Heart left ventricle (tissue), 16 donors: ENCODE measurements at regions not wholly inside any gene's neighbourhood (a gene's known extent, or its start where the extent isn't known, plus 50 kb on each side); places are given as distances from the start of the nearest gene placed in this dataset.
"Not testable (repeated sequence)": the region's sequence is repeated elsewhere in the genome, so short reads cannot be mapped to it uniquely, and the experiment has no call there.

ENCODE experiments used
- ATAC-seq, 4 donors: fragments of 200-7000 bp; cut with Tn5 transposase; one replicate each; pipeline ENCODE4 v1.9.1; 2020 to 2022; ENCODE audit warnings: moderate library complexity in 4 of 4, mild to moderate bottlenecking in 3 of 4, moderate number of reproducible peaks in 1 of 4
- DNase-seq, 5 donors: peaks; one replicate each; pipeline ENCODE4 v3.0.0-alpha.2; 2020
- H3K27ac ChIP-seq, 12 donors: fragments of 200-600 bp; sonication (generic) in 4 of 12; one replicate each; pipeline versions ENCODE4 v1.5.0 to v1.8.0; 2016 to 2022; ENCODE audit warnings: mild to moderate bottlenecking in 2 of 12
- H3K27me3 ChIP-seq, 9 donors: fragments of 200-600 bp; sonication (generic) in 2 of 9; one replicate each; pipeline versions ENCODE4 v1.5.1 to v1.8.0; 2016 to 2022; ENCODE audit warnings: mild to moderate bottlenecking in 3 of 9
- H3K36me3 ChIP-seq, 9 donors: fragments of 200-600 bp; sonication (generic) in 2 of 9; one replicate each; pipeline versions ENCODE4 v1.5.0 to v1.8.0; 2018 to 2022; ENCODE audit warnings: mild to moderate bottlenecking in 2 of 9
- H3K4me1 ChIP-seq, 12 donors: fragments of 200-600 bp; sonication (generic) in 4 of 12; one replicate each; pipeline versions ENCODE4 v1.5.0 to v1.8.0; 2016 to 2022; ENCODE audit warnings: mild to moderate bottlenecking in 3 of 12
- H3K4me3 ChIP-seq, 12 donors: fragments of 200-600 bp; sonication (generic) in 4 of 12; one replicate each; pipeline versions ENCODE4 v1.5.0 to v1.8.0; 2017 to 2022; ENCODE audit warnings: mild to moderate bottlenecking in 9 of 12, moderate library complexity in 4 of 12
- H3K9me3 ChIP-seq, 12 donors: fragments of 200-600 bp; sonication (generic) in 4 of 12; one replicate each; pipeline versions ENCODE4 v1.5.0 to v1.8.0; 2016 to 2022; ENCODE audit warnings: mild to moderate bottlenecking in 1 of 12
- POLR2A ChIP-seq, 2 donors: fragments of 450-650 bp; IDR thresholded peaks; one replicate each; pipeline ENCODE4 v1.6.1; 2017; ENCODE audit warnings: antibody characterized with exemption in 2 of 2, mild to moderate bottlenecking in 2 of 2, moderate library complexity in 2 of 2
- WGBS, 4 donors: extraction: QIAGEN DNeasy Blood & Tissue Kit in 2 of 4; methylation state at CpG; one replicate each; pipeline versions ENCODE4 v1.1.5 to v1.1.7; 2013 to 2018; 5-methylcytosine and 5-hydroxymethylcytosine counted together
- intact Hi-C, 10 donors: fragments of 100-400 bp; cut with DNase I; formaldehyde crosslinking; loops; one replicate each; pipeline versions ENCODE4 v1.11.1 to v1.14.2; 2022
- donor health status: ischemic (EF 13 %, LVEDD 7.1; RV severe dilation, severe dysfunction).
- donor health status: healthy with polysubstance abuse.
- donor health status: DM: no; HTN: yes; CAD: no.
- donor health status: DM: no; HTN: no; CAD: no.
- donor health status: ischemic (EF 25% LVEDD 6.9; RV normal size, moderate dysfunction).
- donor health status: ischemic (EF 25% LVEDD 5.7; RV mildly dilated, moderate dysfunction).
- donor health status: healthy.
- donor health status: DM: yes; HTN: yes; CAD: no.
- donor health status: ischemic (EF 35%, LVEDD 5.7; RV mildly dilated, moderate dysfunction).
- donor health status: nonischemic (EF 11% LVEDD 7.7; RV severe dilation, severe dysfunction).
- donor health status: DM: yes; HTN: yes; CAD: no.
- donor health status: PGD.
- donor health status: ischemic (EF 29% LVEDD 5.4; RV normal size, mild dysfunction).
- donor health status: nonischemic (EF 23%, LVEDD 6.1; RV moderate dilation, normal function).

DNA sequence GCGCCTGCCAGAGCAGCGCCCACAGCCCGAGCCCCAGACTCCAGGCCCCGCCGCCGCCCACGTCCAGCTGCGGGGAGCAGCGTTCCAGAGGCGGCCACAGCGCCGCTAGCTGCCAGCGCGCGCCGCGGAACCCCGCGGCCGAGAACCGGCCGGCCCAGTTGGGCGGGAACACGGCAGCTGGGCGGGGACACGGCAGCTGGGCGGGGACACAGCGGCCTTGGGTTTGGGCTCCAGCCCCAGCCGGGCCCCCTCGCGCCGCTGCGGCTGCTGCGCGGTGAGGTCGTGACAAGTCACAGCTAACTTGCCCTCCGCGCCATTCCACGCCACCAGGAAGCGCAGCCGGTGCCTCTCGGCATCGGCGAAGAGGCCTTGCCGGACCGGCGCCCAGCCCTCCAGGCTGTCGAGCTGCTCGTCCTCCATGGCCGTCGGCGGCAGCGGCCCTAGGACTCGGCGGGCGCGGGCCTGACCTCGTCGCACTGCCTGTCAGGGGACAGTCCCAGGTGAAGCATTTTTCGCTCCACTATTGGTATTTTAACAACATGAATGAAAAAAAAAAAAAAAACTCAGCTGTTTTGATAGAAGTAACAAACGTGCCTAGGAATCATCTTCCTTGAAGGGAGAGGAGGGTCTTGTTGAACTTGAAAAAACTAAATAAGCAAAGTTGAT, 56.6 kb upstream of the GOLGA8N start:
- Histone ChIP-seq H3K27ac (peak overlapping the region; percentile 75 to 90 (median 83)), H3K4me3 (peak overlapping the region; percentile 37 to 74 (median 60))
- H3K27me3 ChIP-seq, H3K9me3 ChIP-seq, H3K4me1 ChIP-seq, intact Hi-C loops, H3K36me3 ChIP-seq: not testable (repeated sequence)
- DNase-seq, result peak; percentile 15 to 80 (median 35)
- 0 to 2% (median 0%) methylated on average over 2 to 27 of the region's 61 CpGs for WGBS, 4 donors
- ATAC-seq, result peak; percentile 99 to 100 (median 99)
- TF ChIP-seq POLR2A (IDR thresholded peaks at IDR 0.05), result peak in 1 of 2 donors; percentile 18

DNA sequence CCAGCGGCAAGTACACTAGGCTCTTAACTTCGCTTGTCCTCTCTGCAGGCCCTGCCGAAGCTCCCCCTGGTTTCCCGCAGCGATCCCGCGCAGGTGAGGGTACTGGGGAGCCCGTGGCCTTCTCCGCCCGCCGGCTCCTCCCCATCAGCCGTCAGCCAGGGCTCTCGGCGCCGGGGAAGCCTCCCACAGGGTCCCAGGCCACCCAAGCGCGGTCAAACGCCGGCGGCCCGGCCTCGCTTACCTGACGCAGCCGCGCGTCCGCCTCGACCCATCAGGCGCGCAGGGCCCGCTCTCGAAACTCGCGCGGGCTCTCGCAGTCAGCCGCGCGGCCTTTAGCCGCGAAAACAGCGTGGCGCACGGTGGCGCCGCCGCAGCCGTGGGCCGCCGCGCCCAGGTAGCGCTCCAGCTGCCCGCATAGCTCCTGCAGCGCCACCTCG, 57.2 kb upstream of the GOLGA8N start:
- H3K9me3 ChIP-seq, intact Hi-C loops: not testable (repeated sequence)
- ATAC-seq, result peak in 3 of 4 donors; percentile 17 to 45 (median 24)

DNA sequence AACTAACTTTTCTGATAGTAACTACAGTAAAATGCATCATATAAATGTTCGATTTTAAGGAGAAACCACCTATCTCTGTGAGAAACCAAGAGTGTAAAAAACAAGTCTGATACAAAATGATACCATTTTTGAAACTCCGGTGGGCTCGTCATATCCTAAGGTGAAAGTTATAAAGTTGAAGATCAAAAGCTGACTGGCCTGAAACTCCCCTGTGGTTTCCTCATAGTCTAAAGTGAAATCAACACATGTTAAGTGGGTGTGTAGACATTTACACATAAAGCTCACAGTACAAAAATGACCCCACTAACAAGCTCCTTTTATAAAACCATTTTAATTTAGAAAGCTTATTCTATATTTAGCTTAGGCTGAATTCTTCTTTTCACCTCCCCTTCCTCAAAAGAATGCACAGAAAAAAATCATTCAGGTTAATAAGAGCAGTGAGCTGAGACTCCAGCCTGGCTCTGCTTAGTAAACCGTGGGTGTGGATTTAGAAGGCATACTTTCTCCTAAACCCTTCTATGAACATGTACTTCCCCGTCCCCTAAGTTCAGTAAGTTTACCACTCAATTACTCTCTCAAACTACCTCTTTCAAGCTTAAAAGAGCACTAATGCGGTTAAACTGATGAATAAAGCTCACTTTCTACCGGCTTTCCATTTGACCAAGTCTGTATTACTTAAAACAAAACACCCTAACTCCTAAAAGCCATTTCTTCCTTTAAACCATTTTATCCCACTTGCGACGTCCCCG, 57.9 kb upstream of the GOLGA8N start:
- H3K9me3 ChIP-seq, H3K4me1 ChIP-seq, H3K36me3 ChIP-seq, DNase-seq, H3K4me3 ChIP-seq, intact Hi-C loops, H3K27me3 ChIP-seq, H3K27ac ChIP-seq, ATAC-seq: not testable (repeated sequence)
- no CpG with 5 or more reads among the region's 10 CpGs for WGBS, 4 donors

More for the DNA sequence above, 57.2 kb upstream of the GOLGA8N start:
- DNase-seq, H3K27ac ChIP-seq, H3K4me1 ChIP-seq, H3K27me3 ChIP-seq, H3K36me3 ChIP-seq: not testable (repeated sequence)
- H3K4me3 ChIP-seq, result peak overlapping the region in 1 of 12 donors; percentile 56
- WGBS, 4 donors, result no CpG with 5 or more reads among the region's 55 CpGs

GRCh38 chr15:32522900-32523299, 67.5 kb upstream of the GOLGA8O start:
- H3K4me1 ChIP-seq, ATAC-seq, H3K27me3 ChIP-seq, intact Hi-C loops, H3K27ac ChIP-seq, H3K9me3 ChIP-seq, H3K4me3 ChIP-seq, DNase-seq: not testable (repeated sequence)
- peaks cover 0 to 44% (median 4%) of the 10 kb centered on the region in 9 donors for H3K36me3 ChIP-seq
- WGBS, 4 donors, result 67 to 90% (median 80%) methylated on average over 5 to 6 of the region's 6 CpGs

GRCh38 chr15:32522421-32522820, 67.0 kb upstream of the GOLGA8O start:
- intact Hi-C loops, H3K27ac ChIP-seq, H3K27me3 ChIP-seq, H3K4me3 ChIP-seq, DNase-seq, H3K9me3 ChIP-seq, ATAC-seq, H3K4me1 ChIP-seq: not testable (repeated sequence)
- H3K36me3 ChIP-seq, result peaks cover 0 to 45% (median 4%) of the 10 kb centered on the region in 9 donors
- 90 to 98% (median 95%) methylated on average over 9 of the region's 9 CpGs for WGBS, 4 donors

DNA sequence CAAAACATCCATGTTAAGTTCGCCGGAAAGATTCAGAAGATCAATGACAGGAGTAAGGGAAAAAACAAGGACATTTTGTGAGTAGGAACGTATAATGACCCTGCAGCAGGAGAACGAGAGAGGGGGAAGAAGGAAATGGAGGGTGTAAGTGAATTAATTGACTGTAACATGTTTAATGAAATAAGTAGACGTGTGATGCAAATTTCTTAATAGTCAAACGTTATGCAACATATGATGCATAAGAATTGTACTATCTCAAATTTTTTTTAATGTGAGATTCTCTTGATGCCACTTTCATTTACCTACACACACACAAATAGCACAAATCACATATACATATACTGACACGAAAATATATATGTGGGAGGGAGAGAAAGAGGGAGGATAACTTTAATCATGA, 63.5 kb upstream of the GOLGA8O start:
- H3K4me1 ChIP-seq, intact Hi-C loops, ATAC-seq, H3K27me3 ChIP-seq, H3K27ac ChIP-seq, H3K9me3 ChIP-seq, DNase-seq: not testable (repeated sequence)
- Histone ChIP-seq H3K36me3 (peaks cover 0 to 44% (median 4%) of the 10 kb centered on the region in 9 donors), H3K4me3 (peak overlapping the region in 1 of 12 donors; percentile 6)
- 84 to 87% (median 85%) methylated on average over 7 of the region's 7 CpGs for WGBS, 4 donors

GRCh38 chr15:32518013-32518412, 62.6 kb upstream of the GOLGA8O start:
- 90 to 94% (median 92%) methylated on average over 20 of the region's 20 CpGs for WGBS, 4 donors
- H3K4me1 ChIP-seq, H3K4me3 ChIP-seq, H3K27me3 ChIP-seq, ATAC-seq, intact Hi-C loops, H3K9me3 ChIP-seq: not testable (repeated sequence)
- Histone ChIP-seq H3K27ac (peak overlapping the region in 1 of 12 donors; percentile 70), H3K36me3 (peaks cover 0 to 36% (median 4%) of the 10 kb centered on the region in 9 donors)
- DNase-seq, result peak in 2 of 5 donors; percentile 13 to 30

- H3K27me3 ChIP-seq, H3K27ac ChIP-seq, intact Hi-C loops, ATAC-seq, H3K4me1 ChIP-seq, H3K9me3 ChIP-seq, DNase-seq, H3K4me3 ChIP-seq: not testable (repeated sequence)
- H3K36me3 ChIP-seq, result peaks cover 0 to 30% (median 1%) of the 10 kb centered on the region in 9 donors
- WGBS, 4 donors, result 83 to 100% (median 100%) methylated on average over 1 of the region's 1 CpG
These were observed 61.5 kb upstream of the GOLGA8O start for GRCh38 chr15:32516954-32517353.

- H3K36me3 ChIP-seq, H3K4me1 ChIP-seq, intact Hi-C loops, DNase-seq, H3K27ac ChIP-seq, ATAC-seq, H3K27me3 ChIP-seq, H3K9me3 ChIP-seq, H3K4me3 ChIP-seq: not testable (repeated sequence)
These were observed 57.9 kb upstream of the GOLGA8O start for GRCh38 chr15:32513378-32513777.

GRCh38 chr15:32510027-32510426, 54.6 kb upstream of the GOLGA8O start:
- H3K9me3 ChIP-seq, H3K4me1 ChIP-seq, DNase-seq, ATAC-seq, H3K4me3 ChIP-seq, H3K27ac ChIP-seq, H3K27me3 ChIP-seq, H3K36me3 ChIP-seq, intact Hi-C loops: not testable (repeated sequence)

- H3K27ac ChIP-seq, DNase-seq, H3K4me1 ChIP-seq, H3K36me3 ChIP-seq, H3K4me3 ChIP-seq, intact Hi-C loops, ATAC-seq, H3K9me3 ChIP-seq, H3K27me3 ChIP-seq: not testable (repeated sequence)
- no CpG with 5 or more reads among the region's 7 CpGs for WGBS, 4 donors
These were observed 52.6 kb upstream of the GOLGA8O start for GRCh38 chr15:32508081-32508480.
